Natural killer cell (primary cell): ENCODE measurements at regions not wholly inside any gene's neighbourhood (a gene's known extent, or its start where the extent isn't known, plus 50 kb on each side); places are given as distances from the start of the nearest gene placed in this dataset.

Source experiments
- ATAC-seq, 3 donors: fragments of 150-1000 bp in 2 of 3; fragments of 200-7000 bp in 1 of 3; cut with Tn5 transposase; 1 replicate in 1 of 3; 2 replicates in 2 of 3; pipeline ENCODE4 v1.10.0; 2021; ENCODE audit warnings: mild to moderate bottlenecking in 2 of 3, moderate library complexity in 2 of 3
- DNase-seq, 2 donors: peaks; one replicate each; pipeline versions ENCODE4 v3.0.0 to v3.0.0-alpha.2; 2013 to 2021; ENCODE audit warnings: mixed read lengths in 1 of 2
- H3K27ac ChIP-seq: one replicate; pipeline ENCODE4 v1.5.1; 2013; ENCODE audit warnings: mild to moderate bottlenecking, low read length
- H3K27me3 ChIP-seq: one replicate; pipeline ENCODE4 v1.6.1; 2013; ENCODE audit warnings: low read length; ENCODE audit not compliant: control insufficient read depth, insufficient read depth
- H3K36me3 ChIP-seq: one replicate; pipeline ENCODE4 v1.6.1; 2013; ENCODE audit warnings: low read length; ENCODE audit not compliant: control insufficient read depth, insufficient read depth
- H3K4me1 ChIP-seq: one replicate; pipeline ENCODE4 v1.6.1; 2013; ENCODE audit warnings: low read length; ENCODE audit not compliant: control insufficient read depth, insufficient read depth
- H3K4me3 ChIP-seq: one replicate; pipeline ENCODE4 v1.5.1; 2013; ENCODE audit warnings: low read length
- H3K9me3 ChIP-seq: one replicate; pipeline ENCODE4 v1.6.1; 2013; ENCODE audit warnings: low read length; ENCODE audit not compliant: control insufficient read depth, insufficient read depth
- H3K27ac Mint-ChIP-seq, 2 donors: one replicate each; pipeline ENCODE4 v1.8.0; 2022; ENCODE audit warnings: mild to moderate bottlenecking in 2 of 2, mixed read lengths in 2 of 2, moderate library complexity in 1 of 2
- H3K27me3 Mint-ChIP-seq, 2 donors: one replicate each; pipeline ENCODE4 v1.8.0; 2022; ENCODE audit warnings: low read depth in 2 of 2, mixed read lengths in 2 of 2
- H3K36me3 Mint-ChIP-seq: one replicate; pipeline ENCODE4 v1.8.0; 2022; ENCODE audit warnings: mixed read lengths
- H3K4me1 Mint-ChIP-seq, 2 donors: one replicate each; pipeline ENCODE4 v1.8.0; 2022; ENCODE audit warnings: mixed read lengths in 2 of 2
- H3K4me3 Mint-ChIP-seq: one replicate; pipeline ENCODE4 v1.8.0; 2022; ENCODE audit warnings: mild to moderate bottlenecking, moderate library complexity, mixed read lengths
- H3K9me3 Mint-ChIP-seq, 2 donors: one replicate each; pipeline ENCODE4 v1.8.0; 2022; ENCODE audit warnings: mixed read lengths in 2 of 2
- WGBS: methylation state at CpG from one replicate; pipeline ENCODE4 v1.1.7; 2013; ENCODE audit warnings: missing lambda C conversion rate; ENCODE audit not compliant: insufficient coverage; 5-methylcytosine and 5-hydroxymethylcytosine counted together
- intact Hi-C: fragments of 100-400 bp; cut with micrococcal nuclease; formaldehyde crosslinking; loops from one replicate; pipeline ENCODE4 v1.14.2; 2022
- TF ChIP-seq, protein P1 (sequence below): fragments of 200-600 bp; IDR thresholded peaks from one replicate; pipeline ENCODE4 v1.8.0; 2022; ENCODE audit warnings: antibody characterized with exemption

DNA sequence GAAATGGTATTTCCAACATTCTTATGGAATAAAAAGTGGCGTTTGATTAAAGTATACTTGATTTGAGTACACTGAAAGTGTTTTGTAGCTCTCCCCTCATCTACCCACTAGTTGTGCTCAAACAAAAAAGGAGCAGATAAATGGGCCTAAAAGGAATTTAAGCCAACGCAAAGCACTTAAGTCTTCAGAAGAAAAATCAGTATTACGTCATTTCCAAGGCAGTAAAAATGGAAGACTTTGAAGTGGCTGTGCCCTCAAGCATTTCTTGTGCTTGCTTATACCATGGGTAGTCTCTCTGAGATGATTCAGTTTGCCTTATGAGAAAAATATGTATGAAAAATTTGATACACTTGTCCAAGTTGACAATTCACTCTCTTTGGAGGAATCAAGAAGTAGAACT is 279.9 kb upstream of the CD180 start:
- no peaks in the 10 kb centered on the region for H3K9me3 ChIP-seq
- H3K27ac Mint-ChIP-seq = no peak overlapping the region
- no peaks in the 10 kb centered on the region for H3K27me3 ChIP-seq
- no peaks in the 10 kb centered on the region for H3K9me3 Mint-ChIP-seq
- ATAC-seq (no peak), DNase-seq (peak in 1 of 2 donors; percentile 13)
- no peaks in the 10 kb centered on the region for H3K36me3 Mint-ChIP-seq
- H3K27ac ChIP-seq = no peak overlapping the region
- peaks cover 4 to 14% of the 10 kb centered on the region in 2 donors for H3K27me3 Mint-ChIP-seq
- H3K36me3 ChIP-seq = no peaks in the 10 kb centered on the region
- no peaks in the 10 kb centered on the region for H3K4me1 ChIP-seq
- H3K4me1 Mint-ChIP-seq = no peaks in the 10 kb centered on the region
- H3K4me3 Mint-ChIP-seq = no peak overlapping the region
- TF ChIP-seq, protein P1, sequence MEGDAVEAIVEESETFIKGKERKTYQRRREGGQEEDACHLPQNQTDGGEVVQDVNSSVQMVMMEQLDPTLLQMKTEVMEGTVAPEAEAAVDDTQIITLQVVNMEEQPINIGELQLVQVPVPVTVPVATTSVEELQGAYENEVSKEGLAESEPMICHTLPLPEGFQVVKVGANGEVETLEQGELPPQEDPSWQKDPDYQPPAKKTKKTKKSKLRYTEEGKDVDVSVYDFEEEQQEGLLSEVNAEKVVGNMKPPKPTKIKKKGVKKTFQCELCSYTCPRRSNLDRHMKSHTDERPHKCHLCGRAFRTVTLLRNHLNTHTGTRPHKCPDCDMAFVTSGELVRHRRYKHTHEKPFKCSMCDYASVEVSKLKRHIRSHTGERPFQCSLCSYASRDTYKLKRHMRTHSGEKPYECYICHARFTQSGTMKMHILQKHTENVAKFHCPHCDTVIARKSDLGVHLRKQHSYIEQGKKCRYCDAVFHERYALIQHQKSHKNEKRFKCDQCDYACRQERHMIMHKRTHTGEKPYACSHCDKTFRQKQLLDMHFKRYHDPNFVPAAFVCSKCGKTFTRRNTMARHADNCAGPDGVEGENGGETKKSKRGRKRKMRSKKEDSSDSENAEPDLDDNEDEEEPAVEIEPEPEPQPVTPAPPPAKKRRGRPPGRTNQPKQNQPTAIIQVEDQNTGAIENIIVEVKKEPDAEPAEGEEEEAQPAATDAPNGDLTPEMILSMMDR = no peak
- intact Hi-C loops = no loop called here
- H3K4me3 ChIP-seq = no peak overlapping the region
- WGBS = 89% methylated on average over 2 of the region's 3 CpGs

DNA sequence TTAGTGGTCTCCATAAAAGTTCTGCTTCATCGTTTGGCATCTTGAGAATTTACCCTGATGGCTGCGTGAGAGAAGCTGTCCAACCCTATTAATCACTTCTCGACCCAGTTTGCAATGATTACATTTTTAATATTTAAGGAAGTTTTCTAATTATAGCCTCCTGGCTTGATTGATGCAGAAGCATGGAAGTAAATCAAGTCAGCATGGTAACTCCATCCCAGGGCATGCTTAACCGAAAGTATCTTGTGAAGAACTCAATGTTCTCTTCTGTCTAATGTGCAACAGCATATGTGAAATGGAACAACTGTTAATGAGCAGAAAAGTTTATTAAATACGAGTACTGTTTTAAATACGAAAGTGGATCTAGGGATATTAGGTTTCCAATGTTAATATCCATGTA is 278.9 kb upstream of the CD180 start:
- no peaks in the 10 kb centered on the region for H3K36me3 Mint-ChIP-seq
- no peaks in the 10 kb centered on the region for H3K4me1 Mint-ChIP-seq
- 94% methylated on average over 3 of the region's 6 CpGs for WGBS
- Histone ChIP-seq H3K36me3 (no peaks in the 10 kb centered on the region), H3K4me3 (no peak overlapping the region), H3K27ac (no peak overlapping the region), H3K27me3 (no peaks in the 10 kb centered on the region), H3K4me1 (no peaks in the 10 kb centered on the region), H3K9me3 (no peaks in the 10 kb centered on the region)
- no peak overlapping the region for H3K27ac Mint-ChIP-seq
- intact Hi-C loops = no loop called here
- peaks cover 4 to 14% of the 10 kb centered on the region in 2 donors for H3K27me3 Mint-ChIP-seq
- H3K4me3 Mint-ChIP-seq = no peak overlapping the region
- ATAC-seq (no peak), DNase-seq (no peak)
- TF ChIP-seq, protein P1 = no peak
- no peaks in the 10 kb centered on the region for H3K9me3 Mint-ChIP-seq

DNA sequence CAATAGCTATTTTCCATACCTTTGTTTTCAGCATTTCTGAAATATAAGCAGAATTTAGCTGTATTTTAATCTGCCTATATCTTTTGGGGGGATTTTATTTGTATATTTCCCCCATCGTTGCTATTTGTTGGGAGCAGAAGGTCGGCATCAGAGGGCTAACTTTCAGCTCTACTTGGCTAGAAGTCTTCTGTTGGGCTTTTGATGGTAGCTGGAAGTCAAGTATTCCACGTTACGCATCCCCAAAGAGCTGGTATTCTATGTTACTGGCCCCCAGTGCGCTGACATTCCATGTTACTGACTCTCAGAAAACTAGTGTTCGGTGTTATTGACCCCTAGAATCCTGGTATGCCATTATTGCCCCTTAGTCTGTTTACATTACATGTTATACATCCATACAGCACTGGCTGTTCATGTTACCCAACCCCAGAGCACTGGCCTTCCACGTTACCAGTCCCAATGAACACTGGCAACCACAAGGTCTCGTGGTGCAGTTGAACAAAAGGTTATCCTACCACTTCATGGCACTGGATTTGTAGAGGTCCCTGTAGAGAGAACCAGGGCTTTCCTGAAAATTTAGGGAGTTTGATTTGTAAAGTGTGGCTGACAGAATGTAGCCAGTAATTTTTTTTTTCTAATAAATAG is 278.1 kb upstream of the CD180 start:
- H3K4me1 Mint-ChIP-seq = no peaks in the 10 kb centered on the region
- no peaks in the 10 kb centered on the region for H3K4me1 ChIP-seq
- no peak overlapping the region for H3K4me3 Mint-ChIP-seq
- 90% methylated on average over 8 of the region's 8 CpGs for whole genome bisulfite sequencing
- no peaks in the 10 kb centered on the region for H3K9me3 ChIP-seq
- ATAC-seq (no peak), DNase-seq (no peak)
- no peaks in the 10 kb centered on the region for H3K27me3 ChIP-seq
- H3K9me3 Mint-ChIP-seq = no peaks in the 10 kb centered on the region
- no peak overlapping the region for H3K27ac Mint-ChIP-seq
- H3K36me3 Mint-ChIP-seq = no peaks in the 10 kb centered on the region
- H3K4me3 ChIP-seq = no peak overlapping the region
- H3K36me3 ChIP-seq = no peaks in the 10 kb centered on the region
- TF ChIP-seq, protein P1 = no peak
- H3K27ac ChIP-seq = no peak overlapping the region
- peaks cover 4 to 14% of the 10 kb centered on the region in 2 donors for H3K27me3 Mint-ChIP-seq
- intact Hi-C loops = no loop called here

DNA sequence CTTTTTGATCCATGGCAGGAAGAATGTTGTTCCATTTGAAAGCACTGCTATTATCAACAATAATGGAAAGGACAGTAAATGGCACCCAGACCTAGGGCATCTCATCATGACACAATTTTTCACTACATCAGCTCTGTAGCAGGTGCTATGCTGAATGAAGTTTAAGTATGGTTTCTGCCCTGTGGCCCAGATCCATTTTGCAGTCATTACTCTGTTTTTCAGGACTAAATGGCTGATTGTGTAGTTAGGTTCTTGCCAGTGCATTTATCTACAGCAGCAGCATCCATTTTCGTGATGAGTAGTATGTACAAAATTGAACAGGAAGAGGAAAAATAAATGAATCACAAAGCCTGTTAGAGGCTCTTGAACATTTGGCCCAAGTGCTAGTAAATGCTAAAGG is 270.5 kb upstream of the CD180 start:
- Histone ChIP-seq H3K27ac (no peak overlapping the region), H3K4me1 (no peaks in the 10 kb centered on the region), H3K27me3 (no peaks in the 10 kb centered on the region), H3K36me3 (no peaks in the 10 kb centered on the region), H3K9me3 (no peaks in the 10 kb centered on the region), H3K4me3 (no peak overlapping the region)
- ATAC-seq = no peak
- DNase-seq = no peak
- H3K9me3 Mint-ChIP-seq = no peaks in the 10 kb centered on the region
- H3K36me3 Mint-ChIP-seq = no peaks in the 10 kb centered on the region
- 81% methylated on average over 1 of the region's 1 CpG for WGBS
- no peak overlapping the region for H3K4me3 Mint-ChIP-seq
- no peaks in the 10 kb centered on the region for H3K27me3 Mint-ChIP-seq
- H3K4me1 Mint-ChIP-seq = peaks cover 7 to 12% of the 10 kb centered on the region in 2 donors
- H3K27ac Mint-ChIP-seq = no peak overlapping the region
- intact Hi-C loops = no loop called here
- TF ChIP-seq, protein P1 = no peak
